Pons (tissue), 1 donor: ENCODE measurements at regions not wholly inside any gene's neighbourhood (a gene's known extent, or its start where the extent isn't known, plus 50 kb on each side); places are given as distances from the start of the nearest gene placed in this dataset.

Experiments used
- DNase-seq: peaks from one replicate; pipeline ENCODE4 v3.0.0-alpha.2; 2016; ENCODE audit warnings: low spot score

- no peak for DNase-seq
Observed at GRCh38 chr5:32989815-32990214, 278.7 kb downstream of the NPR3 start.

- no peak for DNase-seq
Observed at GRCh38 chr5:32990593-32991420, 279.7 kb downstream of the NPR3 start.

GRCh38 chr5:32991421-32991815, 280.3 kb downstream of the NPR3 start:
- no peak for DNase-seq

- no peak for DNase-seq
Observed at GRCh38 chr5:32996336-32996735, 285.2 kb downstream of the NPR3 start.

GRCh38 chr5:33008751-33009418, 297.8 kb downstream of the NPR3 start:
- no peak for DNase-seq

DNA sequence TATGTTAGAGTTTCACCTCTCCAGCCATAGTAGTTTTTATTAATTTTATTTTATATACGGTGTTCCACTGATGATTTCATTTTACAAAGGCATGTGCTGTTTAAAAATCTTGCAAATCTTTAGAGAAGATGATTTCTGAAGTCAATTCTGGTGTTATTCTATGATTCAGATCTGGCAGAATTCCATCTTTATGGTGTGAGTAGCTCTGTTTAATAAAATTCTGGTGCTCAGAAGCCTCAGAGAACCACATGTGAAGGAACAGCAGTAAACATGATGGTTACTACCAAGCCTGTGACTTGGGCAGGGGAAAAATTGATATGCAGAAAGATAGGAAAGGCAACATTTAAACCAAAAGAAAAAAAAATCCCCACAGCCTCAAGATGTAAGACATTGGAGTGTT, 299.7 kb downstream of the NPR3 start:
- DNase-seq: no peak

DNA sequence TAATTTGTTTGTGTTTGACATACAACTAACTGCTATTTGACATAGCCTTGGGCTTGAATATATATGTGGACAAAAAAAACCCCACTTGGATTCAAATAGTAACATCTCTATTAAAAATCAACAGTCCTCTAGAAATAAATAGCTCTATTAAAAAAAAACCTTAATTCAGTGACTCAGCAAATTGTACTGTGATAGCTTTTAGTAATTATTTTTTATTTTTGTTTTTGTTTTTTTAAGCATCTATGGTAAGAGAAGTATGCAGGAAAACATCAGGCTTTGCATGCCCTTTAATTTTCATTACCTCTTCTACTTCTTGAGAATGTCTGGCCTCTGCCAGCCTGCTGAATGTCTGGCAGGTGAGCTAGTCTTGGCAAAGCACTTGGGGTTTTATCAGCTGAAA, 300.7 kb downstream of the NPR3 start:
- no peak for DNase-seq

- DNase-seq: no peak
Observed at GRCh38 chr5:33023649-33024048, 312.5 kb downstream of the NPR3 start.

DNA sequence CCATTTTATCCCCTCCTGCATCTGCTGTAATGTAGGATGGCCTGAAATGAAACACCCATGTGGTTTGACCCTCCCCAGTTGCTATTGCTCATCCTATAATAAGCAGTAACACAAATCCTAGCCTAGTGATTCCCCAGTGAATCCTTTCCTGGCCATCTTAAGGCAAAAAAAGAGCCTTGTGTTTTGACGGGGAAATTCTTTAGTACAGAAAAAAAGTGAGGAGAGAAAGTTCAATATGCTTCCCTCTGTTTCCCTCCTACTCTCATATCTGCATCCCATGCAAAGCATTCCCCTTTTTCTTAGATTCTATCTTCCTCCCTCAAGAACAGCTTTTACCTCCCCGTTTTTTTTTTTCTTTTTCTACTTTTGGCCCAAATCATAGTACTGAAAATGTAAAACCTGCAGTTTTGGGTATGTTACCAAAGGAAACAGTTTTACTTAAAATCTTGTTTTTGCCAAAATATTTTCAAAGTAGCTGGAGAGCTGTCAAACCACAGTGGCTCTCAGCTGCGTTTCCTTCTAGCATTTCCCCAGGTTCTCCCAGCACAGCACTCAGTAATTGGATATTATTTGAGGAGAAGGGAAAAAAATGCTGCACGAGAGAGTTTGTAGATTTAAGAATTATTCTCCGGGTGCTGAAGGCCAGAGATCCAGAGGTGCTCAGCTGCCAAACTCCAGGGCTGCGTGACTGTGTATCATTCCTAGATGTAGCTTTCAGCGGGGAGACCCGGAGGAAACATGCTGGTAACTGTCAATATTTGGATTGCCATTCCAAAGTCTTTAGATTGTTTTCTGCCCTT, 321.4 kb downstream of the NPR3 start:
- DNase-seq: no peak

DNA sequence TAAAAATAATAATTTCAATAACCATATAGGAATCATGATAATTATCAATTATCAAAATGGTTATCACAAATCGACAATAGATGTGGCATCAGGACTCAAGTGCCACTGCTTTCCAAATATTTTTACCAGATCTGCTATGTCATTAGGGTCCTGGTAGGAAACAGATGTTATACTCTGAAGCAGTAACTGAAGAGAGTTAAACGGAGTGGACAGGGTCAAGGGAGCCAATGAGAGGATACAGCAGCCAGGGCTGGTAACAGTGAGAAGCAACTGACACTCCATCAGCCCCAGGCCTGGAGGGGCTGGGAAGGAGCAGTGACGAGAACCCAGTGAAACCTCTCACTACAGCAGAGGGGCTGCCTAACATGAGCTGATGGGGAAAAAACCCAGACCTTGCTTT, 322.4 kb downstream of the NPR3 start:
- no peak for DNase-seq

DNA sequence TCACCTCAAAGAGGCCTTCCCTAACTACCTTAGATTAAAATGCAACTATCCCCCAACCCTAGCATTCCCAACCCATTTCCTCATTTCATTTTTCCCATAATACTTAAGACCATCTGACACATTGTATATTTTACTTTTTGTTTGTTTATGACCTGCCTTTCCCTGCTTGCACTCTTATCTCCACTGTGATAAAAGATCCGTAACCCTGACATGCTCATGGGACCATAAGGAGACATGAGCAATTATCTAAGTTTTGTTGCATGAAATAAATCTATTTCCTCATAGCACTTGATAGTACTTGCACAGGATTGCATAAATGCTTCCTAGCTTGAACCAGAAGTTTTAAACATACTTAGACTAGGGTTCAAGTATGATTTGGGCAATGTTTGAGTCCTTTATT, 323.7 kb downstream of the NPR3 start:
- DNase-seq: no peak

DNA sequence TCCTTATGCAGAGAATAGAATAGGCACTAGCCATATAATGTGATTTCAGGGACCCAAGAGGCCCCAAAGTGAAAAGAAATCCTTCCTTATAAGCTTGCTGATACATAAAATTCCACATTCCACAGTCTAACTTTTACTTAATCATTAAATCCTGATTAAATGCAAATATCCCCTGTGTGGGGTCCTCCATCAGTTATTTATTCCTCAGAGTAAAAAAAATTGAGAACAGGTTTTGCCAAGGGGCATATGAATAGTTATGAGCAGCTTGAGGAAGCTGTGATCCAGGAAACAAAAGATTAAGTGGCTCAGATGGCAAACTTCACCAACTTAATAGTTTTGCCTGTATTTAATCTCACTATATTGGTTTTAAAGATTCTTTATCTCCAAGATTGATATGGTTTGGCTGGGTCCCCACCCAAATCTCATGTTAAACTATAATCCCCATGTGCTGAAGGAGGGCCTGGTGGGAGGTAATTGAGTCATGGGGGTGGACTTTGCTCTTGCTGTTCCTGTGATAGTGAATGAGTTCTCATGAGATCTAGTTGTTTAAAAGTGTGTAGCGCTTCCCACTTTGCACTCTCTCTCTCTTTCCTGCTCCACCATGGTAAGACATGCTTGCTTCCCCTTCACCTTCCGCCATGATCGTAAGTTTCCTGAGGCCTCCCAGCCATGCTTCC, 324.9 kb downstream of the NPR3 start:
- DNase-seq: no peak

- DNase-seq: no peak
Observed at GRCh38 chr5:33037076-33037475, 326.0 kb downstream of the NPR3 start.

- DNase-seq: no peak
Observed at GRCh38 chr5:33041586-33041985, 330.5 kb downstream of the NPR3 start.

DNA sequence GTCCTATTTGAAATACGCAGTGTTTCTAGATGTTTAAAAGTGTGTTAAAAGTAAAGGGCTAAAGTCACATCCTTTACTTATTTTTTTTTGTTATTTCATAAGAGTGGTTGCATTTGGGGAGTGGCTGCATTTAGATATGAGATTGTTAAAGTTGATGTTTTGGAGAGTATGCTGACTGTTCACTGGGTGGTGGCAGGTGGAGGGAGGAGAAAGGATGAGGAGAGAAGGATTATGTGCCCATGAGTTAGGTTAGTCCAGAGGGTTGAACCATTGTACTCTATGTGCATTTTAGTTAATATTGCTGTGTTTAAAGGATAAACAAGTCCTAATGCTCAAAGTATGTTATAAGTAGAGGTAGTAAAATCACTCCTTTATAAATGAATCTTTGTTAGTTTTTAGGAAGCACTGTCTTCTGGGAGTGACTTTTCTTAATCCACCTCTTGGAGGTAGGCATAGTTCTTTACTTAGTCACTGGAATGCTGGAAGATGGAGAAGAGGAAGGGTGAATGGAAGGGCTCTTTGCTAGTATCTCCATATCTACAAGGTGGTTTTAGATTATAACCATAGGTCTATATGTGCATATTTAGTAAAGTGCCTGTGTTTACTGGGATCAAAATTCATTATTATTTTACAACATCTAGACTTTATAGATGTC, 332.3 kb downstream of the NPR3 start:
- no peak for DNase-seq

DNA sequence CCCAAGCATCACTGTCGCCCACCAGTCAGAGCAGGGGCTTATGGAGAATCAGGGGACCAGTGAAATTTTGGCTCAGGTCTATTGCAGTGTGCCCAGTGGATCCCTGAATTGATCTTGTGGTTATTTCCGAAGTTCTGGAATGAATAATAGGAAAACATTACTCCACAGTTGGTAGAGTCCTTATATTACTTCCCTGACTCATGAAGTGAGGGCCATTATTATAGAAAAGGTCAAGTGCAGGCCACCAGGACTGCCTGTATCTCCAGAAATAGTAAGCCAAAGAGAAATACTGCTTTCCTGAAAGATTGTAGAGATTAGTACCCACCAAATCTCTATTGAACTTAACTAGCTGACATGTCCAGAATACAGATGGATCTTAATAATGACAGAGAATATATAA, 335.0 kb downstream of the NPR3 start:
- DNase-seq: no peak

DNA sequence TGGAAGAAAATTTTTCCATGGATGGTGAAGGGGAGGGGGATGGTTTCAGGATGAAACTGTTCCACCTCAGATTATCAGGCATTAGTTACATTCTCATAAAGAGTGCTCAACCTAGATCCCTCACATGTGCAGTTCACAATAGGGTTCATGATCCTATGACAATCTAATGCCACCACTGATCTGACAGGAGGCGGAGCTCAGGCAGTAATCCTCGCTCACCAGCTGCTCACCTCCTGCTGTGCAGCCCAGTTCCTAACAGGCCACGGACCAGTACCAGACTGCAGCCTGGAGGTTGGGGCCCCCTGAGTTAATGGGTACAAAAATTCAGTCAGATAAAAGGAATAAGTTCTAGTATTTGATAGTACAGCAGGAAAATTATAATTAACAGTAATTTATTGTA, 337.2 kb downstream of the NPR3 start:
- DNase-seq: no peak

DNA sequence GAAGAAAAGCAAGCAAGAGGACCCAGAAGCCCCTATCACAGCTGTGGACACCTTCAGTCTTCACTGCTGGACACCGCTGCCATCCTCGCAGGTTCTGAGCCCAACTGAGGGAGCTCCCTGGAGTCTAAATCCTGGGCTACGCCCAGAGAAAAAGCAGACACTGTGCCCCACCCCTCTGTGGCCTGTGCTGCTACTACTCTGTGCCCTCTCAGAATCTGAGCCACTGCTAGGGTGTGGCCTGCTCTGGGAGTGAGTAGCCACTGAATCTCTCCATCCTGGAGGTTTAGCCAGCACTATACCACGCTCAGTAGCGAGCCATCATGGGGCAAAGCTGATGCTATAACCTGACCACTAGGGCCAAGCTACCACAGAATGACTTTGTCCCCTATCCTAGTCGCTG, 338.2 kb downstream of the NPR3 start:
- DNase-seq: no peak

DNA sequence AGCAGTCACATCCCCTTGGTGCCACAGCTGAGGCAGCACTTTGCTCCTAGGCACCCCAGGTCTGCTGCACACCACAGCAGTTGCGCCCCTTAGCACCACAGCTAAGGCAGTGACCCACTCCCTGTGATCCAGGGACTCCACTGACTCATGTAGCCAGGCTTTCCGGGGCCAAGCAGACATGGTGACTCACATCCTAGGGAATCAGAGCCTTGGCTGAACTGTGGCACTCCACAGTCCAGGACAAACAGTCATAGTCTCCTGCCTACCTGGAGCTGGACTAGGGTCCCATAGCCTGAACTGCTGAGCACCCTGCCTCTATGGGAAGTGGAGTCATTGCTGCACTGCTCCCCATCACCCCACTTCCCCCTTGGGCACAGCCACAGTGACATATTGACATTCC, 338.7 kb downstream of the NPR3 start:
- DNase-seq: no peak

GRCh38 chr5:33059081-33059480, 348.0 kb downstream of the NPR3 start:
- no peak for DNase-seq

DNA sequence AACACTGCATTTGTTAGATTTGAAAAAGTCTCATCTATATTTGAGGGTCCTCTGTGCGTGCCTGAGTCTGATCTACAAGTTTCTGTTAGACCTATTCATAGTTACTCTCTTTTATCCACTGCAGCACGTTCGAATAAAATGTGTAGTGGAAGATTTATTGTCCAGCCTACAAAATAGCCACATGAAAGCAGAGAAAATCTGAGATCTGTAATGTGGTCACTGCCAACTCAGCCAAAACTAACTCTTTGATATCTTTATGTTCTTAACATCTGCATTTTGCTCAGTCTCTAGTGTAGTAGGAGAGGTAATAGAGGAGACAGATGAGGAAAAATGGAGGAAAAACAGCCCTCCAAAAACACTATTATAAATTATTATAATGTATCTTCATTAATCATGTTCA, 354.0 kb downstream of the NPR3 start:
- DNase-seq: no peak

DNA sequence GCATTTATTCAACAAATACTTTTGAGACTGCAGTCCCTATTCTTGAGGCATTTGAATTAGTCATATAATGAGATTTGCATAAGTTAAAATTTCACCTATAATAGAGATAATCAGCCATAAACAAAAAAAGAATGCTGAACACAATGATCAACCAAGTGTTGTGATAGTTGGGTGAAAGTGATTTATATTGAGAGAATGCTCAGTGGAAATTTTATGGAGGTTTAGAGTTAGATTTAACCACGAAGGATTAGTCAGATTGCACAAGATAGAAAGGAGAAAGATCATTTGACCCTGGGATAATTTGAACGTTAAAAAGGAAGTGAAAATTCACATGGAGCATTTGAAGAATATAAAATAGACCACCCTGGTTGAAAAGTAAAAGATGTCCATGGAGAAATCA, 356.2 kb downstream of the NPR3 start:
- no peak for DNase-seq
